ENCODE measurements at regions not wholly inside any gene's neighbourhood (a gene's known extent, or its start where the extent isn't known, plus 50 kb on each side); places are given as distances from the start of the nearest gene placed in this dataset.

- TF ChIP-seq POLR2A (IDR thresholded peaks at IDR 0.05) (no peak), CTCF (IDR thresholded peaks at IDR 0.05) (no peak)
These were observed 152.6 kb upstream of the PLSCR5 start for GRCh38 chr3:146757759-146758158.
